Gastrocnemius medialis (tissue), 4 donors: ENCODE measurements at regions not wholly inside any gene's neighbourhood (a gene's known extent, or its start where the extent isn't known, plus 50 kb on each side); places are given as distances from the start of the nearest gene placed in this dataset.

Source experiments
- ATAC-seq, 2 donors: fragments of 150-250 bp; one replicate each; pipeline ENCODE4 v1.9.1; 2016
- DNase-seq, 2 donors: peaks; one replicate each; pipeline ENCODE4 v3.0.0-alpha.2; 2019
- H3K27ac ChIP-seq, 4 donors: fragments of 200-600 bp; sonication (generic); 1 replicate in 1 of 4; 2 replicates in 3 of 4; pipeline ENCODE4 v1.5.1; 2016 to 2018; ENCODE audit warnings: mild to moderate bottlenecking in 2 of 4, moderate library complexity in 1 of 4
- H3K27me3 ChIP-seq, 3 donors: fragments of 200-600 bp; sonication (generic) in 2 of 3; 1 replicate in 1 of 3; 2 replicates in 2 of 3; pipeline versions ENCODE4 v1.5.1 to v1.6.0; 2016 to 2019; ENCODE audit warnings: mild to moderate bottlenecking in 1 of 3, moderate library complexity in 1 of 3
- H3K36me3 ChIP-seq, 2 donors: fragments of 200-600 bp; sonication (generic) in 1 of 2; one replicate each; pipeline ENCODE4 v1.5.1; 2017 to 2018
- H3K4me1 ChIP-seq, 2 donors: fragments of 200-600 bp; sonication (generic) in 1 of 2; one replicate each; pipeline ENCODE4 v1.5.1; 2016 to 2017; ENCODE audit warnings: mild to moderate bottlenecking in 2 of 2
- H3K4me3 ChIP-seq, 4 donors: fragments of 200-600 bp; sonication (generic) in 3 of 4; 1 replicate in 1 of 4; 2 replicates in 3 of 4; pipeline ENCODE4 v1.5.1; 2016 to 2019; ENCODE audit warnings: mild to moderate bottlenecking in 2 of 4
- H3K9me3 ChIP-seq, 3 donors: fragments of 200-600 bp; sonication (generic) in 2 of 3; 1 replicate in 1 of 3; 2 replicates in 2 of 3; pipeline ENCODE4 v1.5.1; 2016 to 2019
- POLR2A ChIP-seq, 2 donors: fragments of 450-650 bp; IDR thresholded peaks; one replicate each; pipeline ENCODE4 v1.6.1; 2017; ENCODE audit warnings: antibody characterized with exemption in 2 of 2, mild to moderate bottlenecking in 2 of 2, moderate library complexity in 2 of 2
- in situ Hi-C, 4 donors: fragments of 200-750 bp; cut with MboI; loops; one replicate each; pipeline versions ENCODE4 v1.15.0 to v1.8.0; 2017; ENCODE audit warnings: low sequenced_read_pairs in 4 of 4
- intact Hi-C: fragments of 100-400 bp; cut with DNase I; formaldehyde crosslinking; loops from one replicate; pipeline ENCODE4 v1.15.1; 2023; ENCODE audit warnings: low total_unique reads
- TF ChIP-seq, protein P1 (sequence below), 5 experiments: fragments of 450-650 bp in 3 of 5; fragments of 200-600 bp in 2 of 5; sonication (generic) in 2 of 5; IDR thresholded peaks in 4 of 5; conservative IDR thresholded peaks in 1 of 5; 1 replicate in 4 of 5; 2 replicates in 1 of 5; pipeline ENCODE4 v1.5.1; 2016 to 2019; ENCODE audit warnings: antibody characterized with exemption in 5 of 5, mild to moderate bottlenecking in 3 of 5, moderate library complexity in 3 of 5

DNA sequence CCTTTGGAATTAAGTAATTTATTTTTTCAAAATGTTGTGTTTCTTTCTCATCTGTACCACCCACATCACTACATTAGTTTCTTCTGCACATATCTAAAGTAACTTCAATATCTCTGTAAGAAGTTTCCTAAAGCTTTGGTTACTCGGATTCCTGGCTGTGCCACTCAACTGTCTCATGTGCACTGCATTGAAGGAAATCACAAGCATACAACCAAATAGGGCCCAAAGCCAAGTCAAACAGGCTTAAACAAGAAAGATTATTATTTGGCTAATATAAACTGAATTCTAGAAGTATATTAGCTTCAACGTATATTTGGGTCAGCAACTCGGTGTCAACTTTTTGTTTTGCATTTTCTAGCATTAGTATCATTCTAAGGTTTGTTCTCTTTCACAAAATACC, 1647.6 kb upstream of the SPRY2 start:
- Histone ChIP-seq H3K4me1 (no peaks in the 10 kb centered on the region), H3K27me3 (no peaks in the 10 kb centered on the region), H3K27ac (no peak overlapping the region), H3K4me3 (no peak overlapping the region), H3K9me3 (no peaks in the 10 kb centered on the region), H3K36me3 (no peaks in the 10 kb centered on the region)
- no peak for TF ChIP-seq POLR2A (IDR thresholded peaks at IDR 0.05)
- TF ChIP-seq, protein P1, sequence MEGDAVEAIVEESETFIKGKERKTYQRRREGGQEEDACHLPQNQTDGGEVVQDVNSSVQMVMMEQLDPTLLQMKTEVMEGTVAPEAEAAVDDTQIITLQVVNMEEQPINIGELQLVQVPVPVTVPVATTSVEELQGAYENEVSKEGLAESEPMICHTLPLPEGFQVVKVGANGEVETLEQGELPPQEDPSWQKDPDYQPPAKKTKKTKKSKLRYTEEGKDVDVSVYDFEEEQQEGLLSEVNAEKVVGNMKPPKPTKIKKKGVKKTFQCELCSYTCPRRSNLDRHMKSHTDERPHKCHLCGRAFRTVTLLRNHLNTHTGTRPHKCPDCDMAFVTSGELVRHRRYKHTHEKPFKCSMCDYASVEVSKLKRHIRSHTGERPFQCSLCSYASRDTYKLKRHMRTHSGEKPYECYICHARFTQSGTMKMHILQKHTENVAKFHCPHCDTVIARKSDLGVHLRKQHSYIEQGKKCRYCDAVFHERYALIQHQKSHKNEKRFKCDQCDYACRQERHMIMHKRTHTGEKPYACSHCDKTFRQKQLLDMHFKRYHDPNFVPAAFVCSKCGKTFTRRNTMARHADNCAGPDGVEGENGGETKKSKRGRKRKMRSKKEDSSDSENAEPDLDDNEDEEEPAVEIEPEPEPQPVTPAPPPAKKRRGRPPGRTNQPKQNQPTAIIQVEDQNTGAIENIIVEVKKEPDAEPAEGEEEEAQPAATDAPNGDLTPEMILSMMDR (IDR thresholded peaks at IDR 0.05 in 4 of 5, conservative IDR thresholded peaks at IDR 0.05 in 1 of 5): no peak
- in situ Hi-C loops: no loop called here
- no peak for DNase-seq
- ATAC-seq: no peak
- intact Hi-C loops: no loop called here

DNA sequence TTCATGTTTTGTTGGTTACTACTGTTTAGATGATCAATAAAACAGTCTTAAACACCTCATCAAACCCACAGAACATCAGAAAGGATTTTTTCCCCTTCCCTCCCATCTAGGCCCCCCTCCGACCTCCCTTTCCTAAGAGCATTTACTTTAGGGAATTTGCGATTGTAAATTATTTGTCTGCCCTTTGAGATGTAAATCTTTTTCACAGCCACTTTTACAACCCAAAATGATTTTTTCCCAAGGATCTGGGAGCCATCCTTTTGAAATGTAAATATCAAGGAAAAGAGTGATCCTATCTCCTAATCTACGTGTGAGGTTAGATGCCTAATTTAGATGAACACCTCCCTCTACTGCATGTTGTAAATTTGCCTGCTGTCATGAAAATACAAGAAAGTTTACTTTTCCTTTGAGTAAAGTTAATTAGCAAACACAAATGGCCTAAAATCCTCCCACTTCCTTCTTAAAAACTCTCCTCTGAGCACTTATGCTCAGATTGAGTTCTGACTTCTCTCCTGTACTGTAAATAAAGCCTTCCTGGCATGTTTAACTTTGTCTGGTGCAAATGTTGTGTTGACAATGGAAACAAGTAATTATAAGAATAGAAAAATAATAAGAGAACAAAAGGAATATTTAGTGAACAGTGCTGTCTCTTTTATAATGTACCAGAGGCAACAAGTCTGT, 1646.9 kb upstream of the SPRY2 start:
- H3K4me1 ChIP-seq: no peaks in the 10 kb centered on the region
- ATAC-seq: no peak
- intact Hi-C loops (no loop called here), in situ Hi-C loops (no loop called here)
- no peak for DNase-seq
- no peaks in the 10 kb centered on the region for H3K36me3 ChIP-seq
- no peaks in the 10 kb centered on the region for H3K27me3 ChIP-seq
- TF ChIP-seq, protein P1 (IDR thresholded peaks at IDR 0.05 in 4 of 5, conservative IDR thresholded peaks at IDR 0.05 in 1 of 5): no peak
- no peak overlapping the region for H3K4me3 ChIP-seq
- no peaks in the 10 kb centered on the region for H3K9me3 ChIP-seq
- no peak overlapping the region for H3K27ac ChIP-seq

DNA sequence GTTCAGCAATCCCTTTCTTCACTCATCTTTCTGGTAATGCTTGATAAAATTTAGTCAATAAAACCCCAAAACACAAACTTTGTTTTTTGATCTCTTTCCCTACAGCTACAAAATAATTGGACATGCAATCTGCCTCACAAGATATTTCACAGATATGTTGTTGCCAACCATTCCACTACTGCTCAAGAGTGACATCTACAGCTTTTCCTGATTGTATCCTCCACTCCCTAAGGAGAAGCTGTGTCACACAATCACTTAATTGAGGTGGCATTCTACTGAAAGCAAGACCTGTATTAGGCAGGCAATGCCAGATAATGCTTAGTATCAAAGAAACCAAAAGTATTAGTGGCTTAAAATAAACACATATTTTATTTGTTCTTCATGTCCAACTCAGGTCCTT, 1646.2 kb upstream of the SPRY2 start:
- intact Hi-C loops: no loop called here
- H3K27ac ChIP-seq: no peak overlapping the region

DNA sequence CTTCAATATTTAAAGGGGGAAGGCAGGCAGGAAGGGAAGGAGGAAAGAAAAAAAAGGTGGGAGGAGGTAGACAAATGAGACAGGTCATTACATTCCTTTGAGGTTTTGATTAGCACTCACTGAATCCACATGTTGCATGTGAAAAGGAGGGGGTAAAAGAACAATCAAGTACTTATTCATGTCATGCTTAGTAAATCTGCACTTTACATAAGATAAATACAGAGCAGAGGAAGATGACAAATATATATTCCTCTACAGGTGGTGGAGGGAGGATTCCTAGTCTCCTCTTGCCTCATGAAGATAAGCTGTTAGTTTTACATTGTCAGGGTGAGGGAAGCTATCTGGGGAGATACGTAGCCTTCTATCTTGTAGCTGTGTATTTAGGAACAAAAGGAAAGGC, 1645.4 kb upstream of the SPRY2 start:
- no peaks in the 10 kb centered on the region for H3K4me1 ChIP-seq
- H3K27ac ChIP-seq: no peak overlapping the region
- H3K4me3 ChIP-seq: no peak overlapping the region
- in situ Hi-C loops (no loop called here), intact Hi-C loops (no loop called here)
- no peaks in the 10 kb centered on the region for H3K9me3 ChIP-seq
- no peak for TF ChIP-seq POLR2A (IDR thresholded peaks at IDR 0.05)
- TF ChIP-seq, protein P1 (IDR thresholded peaks at IDR 0.05 in 4 of 5, conservative IDR thresholded peaks at IDR 0.05 in 1 of 5): no peak
- no peaks in the 10 kb centered on the region for H3K27me3 ChIP-seq
- H3K36me3 ChIP-seq: no peaks in the 10 kb centered on the region
- DNase-seq (no peak), ATAC-seq (no peak)

More for the DNA sequence above, 1646.2 kb upstream of the SPRY2 start:
- H3K4me3 ChIP-seq: no peak overlapping the region
- DNase-seq: no peak
- TF ChIP-seq, protein P1 (IDR thresholded peaks at IDR 0.05 in 4 of 5, conservative IDR thresholded peaks at IDR 0.05 in 1 of 5): no peak
- no peak for TF ChIP-seq POLR2A (IDR thresholded peaks at IDR 0.05)
- H3K36me3 ChIP-seq: no peaks in the 10 kb centered on the region
- in situ Hi-C loops: no loop called here
- no peaks in the 10 kb centered on the region for H3K9me3 ChIP-seq
- ATAC-seq: no peak
- no peaks in the 10 kb centered on the region for H3K27me3 ChIP-seq
- H3K4me1 ChIP-seq: no peaks in the 10 kb centered on the region

DNA sequence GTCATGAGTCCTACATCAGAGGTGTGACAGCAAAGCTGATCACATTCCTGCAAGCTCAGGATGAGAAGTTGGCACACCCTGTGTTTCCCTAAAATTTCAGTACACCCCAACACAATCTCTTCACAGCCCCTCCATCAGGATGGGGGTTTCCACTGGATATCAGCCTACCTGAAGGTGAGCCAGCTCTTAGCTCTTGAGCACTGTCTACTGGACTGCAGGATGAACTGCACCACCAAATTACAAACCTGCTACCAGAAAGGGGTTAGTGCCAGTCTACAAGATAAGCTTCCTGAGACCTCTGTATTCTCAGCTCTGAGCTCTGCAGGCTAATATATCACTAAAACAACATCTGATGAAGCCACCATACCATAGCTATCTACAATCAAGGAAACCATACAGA, 1616.2 kb upstream of the SPRY2 start:
- in situ Hi-C loops: no loop called here
- intact Hi-C loops: no loop called here
- DNase-seq: no peak
- Histone ChIP-seq H3K27ac (no peak overlapping the region), H3K4me3 (no peak overlapping the region), H3K4me1 (no peaks in the 10 kb centered on the region), H3K36me3 (no peaks in the 10 kb centered on the region), H3K9me3 (no peaks in the 10 kb centered on the region), H3K27me3 (no peaks in the 10 kb centered on the region)
- TF ChIP-seq, protein P1 (IDR thresholded peaks at IDR 0.05 in 4 of 5, conservative IDR thresholded peaks at IDR 0.05 in 1 of 5): no peak
- no peak for TF ChIP-seq POLR2A (IDR thresholded peaks at IDR 0.05)
- ATAC-seq: no peak
